ENCODE measurements at regions not wholly inside any gene's neighbourhood (a gene's known extent, or its start where the extent isn't known, plus 50 kb on each side); places are given as distances from the start of the nearest gene placed in this dataset.

- DNase-seq (ENCODE audit: low read depth) = no peak
Observed at GRCh38 chr13:109977212-109977968, 191.0 kb upstream of the IRS2 start.

- no peak for DNase-seq (ENCODE audit: low read depth)
Observed at GRCh38 chr13:109976206-109976997, 190.0 kb upstream of the IRS2 start.

- DNase-seq (ENCODE audit: low read depth) = no peak
Observed at GRCh38 chr13:109974354-109974753, 188.0 kb upstream of the IRS2 start.

DNA sequence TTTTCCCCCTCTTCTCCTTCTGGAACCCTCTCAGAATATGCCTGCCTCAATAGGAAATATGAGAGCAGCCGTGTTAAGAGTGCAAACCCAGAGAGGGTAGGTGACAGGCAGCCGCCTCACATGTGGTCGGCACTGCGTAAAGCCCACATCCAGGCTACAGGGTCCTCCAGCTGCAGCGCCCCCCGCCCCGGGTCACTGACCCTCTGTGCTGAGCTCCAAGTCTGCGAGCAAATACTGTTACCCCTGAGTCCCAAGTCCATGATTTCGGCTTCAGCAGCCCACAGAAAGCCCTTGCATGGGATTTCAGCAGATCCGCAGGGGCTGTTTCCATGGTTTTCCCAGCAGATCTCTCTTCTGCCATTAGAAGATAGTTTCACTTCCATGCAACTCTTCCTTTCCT is 186.9 kb upstream of the IRS2 start:
- DNase-seq (ENCODE audit: low read depth) = no peak

DNA sequence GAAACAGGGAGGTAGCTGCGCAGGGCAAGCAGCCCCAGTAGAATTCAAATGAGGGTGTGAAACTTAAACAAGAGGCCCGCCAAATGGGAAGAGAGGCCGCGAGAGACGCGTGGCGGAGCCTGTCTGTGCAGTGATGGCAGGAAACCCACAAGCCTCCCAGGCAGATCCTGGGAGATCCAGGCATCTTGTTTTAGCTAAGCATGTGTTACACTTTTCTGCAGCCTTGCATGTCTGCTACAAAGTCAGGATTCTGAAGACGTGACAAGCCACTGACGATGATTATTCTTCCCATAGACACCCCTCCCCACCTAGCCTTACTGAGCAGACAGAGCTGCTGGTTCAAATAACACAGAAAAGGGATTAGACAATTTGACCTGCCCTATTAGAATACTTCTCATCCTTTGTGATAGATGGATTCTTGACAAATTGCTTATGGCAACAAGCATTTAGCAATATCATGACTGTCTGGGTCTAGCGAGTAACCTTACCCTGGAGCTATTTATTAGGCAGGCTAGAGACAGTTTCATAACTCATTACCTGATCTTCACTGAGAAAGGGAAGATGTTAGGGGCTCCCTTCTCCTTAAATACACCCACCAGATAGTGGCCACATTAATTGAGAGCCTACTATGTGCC is 185.2 kb upstream of the IRS2 start:
- DNase-seq (ENCODE audit: low read depth) = no peak

DNA sequence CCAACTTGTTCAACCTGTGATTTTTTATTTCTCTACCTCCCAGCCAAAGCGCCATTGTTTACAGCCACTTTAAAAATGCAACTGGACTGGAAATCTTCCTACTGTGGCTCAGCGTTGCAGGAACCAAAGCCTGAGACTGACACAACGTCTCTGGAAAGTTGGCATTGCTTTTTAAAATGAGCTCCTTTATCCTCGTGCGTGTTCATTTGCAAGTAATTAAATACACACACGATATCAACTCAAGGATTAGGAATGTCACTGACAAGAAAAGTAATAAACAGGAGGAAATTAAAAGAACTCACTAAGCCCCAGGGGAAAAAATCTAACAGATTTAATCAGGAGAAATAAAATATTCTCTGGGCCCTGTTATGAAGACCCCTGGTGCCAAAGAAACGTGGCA is 184.6 kb upstream of the IRS2 start:
- DNase-seq (ENCODE audit: low read depth) = no peak

GRCh38 chr13:109968876-109969577 is 182.6 kb upstream of the IRS2 start:
- DNase-seq (ENCODE audit: low read depth) = peak; percentile 46

DNA sequence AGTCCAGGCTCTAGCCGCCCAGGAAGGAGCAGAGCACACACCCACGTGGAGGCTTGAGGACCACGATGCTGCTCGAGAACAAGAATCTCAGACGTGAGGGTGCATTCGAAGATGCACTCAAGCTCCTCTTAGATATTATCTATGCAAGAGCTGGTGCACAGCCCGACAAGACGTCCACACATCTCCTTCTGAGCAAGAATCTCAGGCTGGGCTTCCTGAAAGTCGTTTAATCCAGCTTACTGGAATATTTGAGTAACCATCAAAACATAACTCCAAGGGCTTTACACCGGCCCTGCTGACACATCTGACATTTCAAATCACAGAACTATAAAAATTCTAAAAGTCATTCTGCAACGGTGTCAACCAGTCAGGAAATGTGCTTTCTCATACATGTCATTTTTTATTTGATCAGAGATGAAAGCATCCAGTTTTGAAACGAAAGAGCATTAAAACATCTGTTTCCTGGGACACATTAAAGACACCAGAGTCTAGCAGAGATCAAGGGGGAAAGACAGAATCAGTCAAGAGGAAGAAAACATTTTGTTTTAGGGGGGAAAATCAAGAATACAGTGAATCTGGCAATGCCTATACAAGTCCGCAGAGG is 177.7 kb upstream of the IRS2 start:
- DNase-seq (ENCODE audit: low read depth) = no peak

DNA sequence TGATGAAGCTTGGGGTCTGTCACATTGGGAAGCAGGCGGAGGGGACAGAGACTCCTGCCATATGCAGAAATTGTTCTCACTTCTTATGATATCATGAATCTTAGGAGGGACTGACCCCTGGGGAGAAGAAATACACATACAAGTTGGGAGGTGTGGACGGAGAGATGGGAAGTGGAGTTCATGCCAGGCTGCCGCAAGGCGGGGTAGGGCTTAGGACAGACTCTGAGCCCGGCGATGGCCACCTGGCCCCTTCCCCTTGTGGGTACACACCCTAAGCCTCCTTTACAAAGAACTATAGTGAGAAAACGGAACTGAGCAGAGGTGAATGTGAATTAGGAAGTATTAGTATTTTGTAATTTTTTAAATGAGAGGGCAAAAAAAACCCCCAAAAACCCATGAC is 177.0 kb upstream of the IRS2 start:
- no peak for DNase-seq (ENCODE audit: low read depth)

DNA sequence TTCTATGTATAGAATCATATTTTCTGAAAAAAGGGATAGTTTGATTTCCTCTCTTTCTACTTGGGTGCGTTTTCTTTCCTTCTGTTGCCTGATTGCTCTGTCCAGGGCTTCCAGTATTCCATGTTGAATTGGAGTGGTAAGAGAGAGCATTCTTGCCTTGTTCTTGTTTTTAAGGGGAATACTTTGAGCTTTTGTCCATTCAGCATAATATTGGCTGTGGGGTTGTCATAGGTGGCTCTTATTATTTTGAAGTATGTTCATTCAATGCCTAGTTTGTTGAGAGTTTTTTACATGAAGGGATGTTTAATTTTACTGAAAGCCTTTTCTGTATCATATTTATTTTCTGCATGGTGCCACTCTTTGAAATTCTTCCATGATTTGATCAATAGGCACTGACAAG is 173.5 kb upstream of the IRS2 start:
- DNase-seq (ENCODE audit: low read depth) = no peak

GRCh38 chr13:109957875-109958274 is 171.5 kb upstream of the IRS2 start:
- DNase-seq (ENCODE audit: low read depth) = no peak

DNA sequence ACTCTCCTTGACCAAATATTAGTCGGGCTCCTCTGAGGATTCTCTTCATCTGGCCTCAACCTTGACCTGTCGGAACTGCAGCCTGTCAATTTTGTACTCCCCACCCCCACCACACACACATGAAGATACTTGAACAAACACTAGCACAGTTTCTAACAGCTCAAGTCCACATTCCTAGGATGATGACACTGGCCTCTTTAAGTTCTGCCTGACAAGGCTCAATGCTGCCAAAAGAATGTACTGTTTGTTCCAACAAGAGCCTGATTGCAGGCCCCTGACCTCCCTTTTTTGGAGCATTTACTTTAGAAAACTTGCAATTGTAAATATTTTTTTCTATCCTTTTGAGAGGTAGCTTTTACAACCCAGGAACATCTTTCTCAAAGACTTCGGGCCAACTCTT is 169.2 kb upstream of the IRS2 start:
- peak; percentile 81 for DNase-seq (ENCODE audit: low read depth)

DNA sequence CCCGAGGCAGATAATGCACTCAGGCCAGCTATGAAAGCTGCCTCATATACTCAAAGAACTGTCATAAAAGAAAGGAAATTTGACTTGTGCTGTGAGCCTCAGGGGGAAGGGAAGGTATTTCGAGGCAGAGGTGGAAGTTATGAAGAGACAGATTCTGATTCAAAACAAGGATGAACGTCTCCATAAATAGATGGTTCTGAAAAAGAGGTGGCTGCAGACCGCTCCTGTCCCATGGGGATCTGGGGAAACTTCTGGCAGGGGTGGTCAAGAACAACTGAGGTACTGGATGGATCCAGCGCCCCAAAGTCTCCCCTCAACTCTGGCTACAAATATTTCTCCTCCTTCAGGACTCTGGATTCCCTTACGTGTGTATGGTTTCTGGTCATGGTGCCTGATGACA is 168.1 kb upstream of the IRS2 start:
- DNase-seq (ENCODE audit: low read depth) = no peak

DNA sequence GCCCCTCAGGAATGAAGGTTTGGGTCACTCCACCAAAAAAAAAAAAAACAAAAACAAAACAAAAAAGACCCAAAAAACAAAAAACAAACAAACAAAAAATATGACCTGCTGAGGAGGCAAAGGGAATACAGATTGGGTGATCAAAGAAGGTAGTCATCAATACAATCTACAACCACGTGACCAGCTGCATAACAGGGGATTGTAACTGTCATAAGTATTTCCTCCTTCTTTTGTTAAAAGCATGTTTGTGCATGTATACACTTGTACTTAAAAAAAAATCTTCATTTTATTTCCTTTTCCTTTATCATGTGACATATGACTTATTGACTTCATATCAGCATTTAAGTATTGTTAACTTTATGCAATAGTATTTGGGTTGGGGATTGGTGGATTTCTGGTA is 165.1 kb upstream of the IRS2 start:
- no peak for DNase-seq (ENCODE audit: low read depth)

GRCh38 chr13:109949397-109949796 is 163.0 kb upstream of the IRS2 start:
- DNase-seq (ENCODE audit: low read depth) = no peak

- no peak for DNase-seq (ENCODE audit: low read depth)
Observed at GRCh38 chr13:109947006-109947405, 160.6 kb upstream of the IRS2 start.

DNA sequence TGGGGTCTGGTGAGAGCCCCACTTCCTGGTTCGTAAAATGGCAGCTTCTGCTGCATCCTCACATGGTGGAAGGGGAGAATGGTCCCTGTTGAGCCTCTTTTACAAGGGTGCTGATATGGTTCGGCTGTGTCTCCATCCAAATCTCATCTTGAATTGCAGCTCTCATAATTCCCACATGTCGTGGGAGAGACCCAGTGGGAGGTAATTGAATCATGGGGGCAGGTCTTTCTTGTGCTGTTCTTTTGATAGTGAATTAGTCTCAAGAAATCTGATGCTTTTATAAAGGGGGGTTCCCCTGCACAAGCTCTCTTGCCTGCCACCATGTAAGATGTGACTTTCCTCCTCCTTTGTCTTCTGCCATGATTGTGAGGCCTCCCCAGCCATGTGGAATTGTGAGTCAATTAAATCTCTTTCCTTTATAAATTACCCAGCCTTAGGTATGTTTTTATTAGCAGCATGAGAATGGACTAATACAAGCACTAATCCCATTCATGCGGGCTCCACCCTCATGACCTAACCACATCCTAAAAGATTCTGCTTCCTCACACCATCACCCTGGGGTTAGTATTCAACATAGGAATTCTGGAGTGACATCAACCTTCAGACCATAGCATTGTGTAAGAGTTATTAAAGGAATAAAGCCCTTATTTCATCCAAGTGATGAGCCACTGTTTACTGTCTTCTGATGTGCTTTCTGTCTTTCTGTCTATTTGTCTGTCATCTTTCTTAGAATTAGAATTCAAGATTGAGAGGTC is 159.0 kb upstream of the IRS2 start:
- peak; percentile 98 for DNase-seq (ENCODE audit: low read depth)

GRCh38 chr13:109941951-109942350 is 155.6 kb upstream of the IRS2 start:
- peak; percentile 79 for DNase-seq (ENCODE audit: low read depth)

- peak; percentile 78 for DNase-seq (ENCODE audit: low read depth)
Observed at GRCh38 chr13:109941221-109941620, 154.8 kb upstream of the IRS2 start.

DNA sequence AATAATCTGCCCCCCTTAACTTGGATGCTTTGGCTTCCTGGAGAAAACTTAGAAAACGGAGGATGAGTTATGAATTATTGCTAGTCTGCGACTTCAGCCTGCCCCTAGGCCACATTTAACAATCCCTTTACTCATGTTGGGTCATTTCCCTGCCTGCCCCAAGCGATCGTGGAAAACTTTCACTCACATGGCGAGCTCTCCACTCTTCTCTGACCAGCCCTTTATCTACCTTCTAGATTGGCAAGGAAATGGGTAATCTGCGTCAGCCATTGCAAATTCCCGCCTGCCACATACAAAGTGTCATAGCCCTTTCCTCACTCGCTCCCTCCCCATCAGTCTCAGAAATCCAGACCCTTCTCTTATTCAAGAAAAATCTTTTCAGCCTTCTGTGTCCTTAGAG is 154.3 kb upstream of the IRS2 start:
- DNase-seq (ENCODE audit: low read depth) = no peak

GRCh38 chr13:109939838-109940237 is 153.5 kb upstream of the IRS2 start:
- no peak for DNase-seq (ENCODE audit: low read depth)

Measured in amniotic epithelial cell (primary cell).